Breast epithelium (tissue), 3 donors: ENCODE measurements at regions not wholly inside any gene's neighbourhood (a gene's known extent, or its start where the extent isn't known, plus 50 kb on each side); places are given as distances from the start of the nearest gene placed in this dataset.

ENCODE experiments used
- CTCF ChIP-seq, 3 donors: fragments of 450-650 bp; IDR thresholded peaks; one replicate each; pipeline ENCODE4 v1.5.1; 2016 to 2017; ENCODE audit warnings: antibody characterized with exemption in 3 of 3, mild to moderate bottlenecking in 3 of 3, moderate library complexity in 3 of 3
- POLR2A ChIP-seq: fragments of 450-650 bp; IDR thresholded peaks from one replicate; pipeline ENCODE4 v1.6.1; 2016; ENCODE audit warnings: antibody characterized with exemption, mild to moderate bottlenecking, moderate library complexity
- POLR2AphosphoS5 ChIP-seq, 3 donors: sonication (generic); formaldehyde crosslinking; IDR thresholded peaks; one replicate each; pipeline ENCODE4 v1.6.1; 2017; ENCODE audit warnings: antibody characterized with exemption in 3 of 3

DNA sequence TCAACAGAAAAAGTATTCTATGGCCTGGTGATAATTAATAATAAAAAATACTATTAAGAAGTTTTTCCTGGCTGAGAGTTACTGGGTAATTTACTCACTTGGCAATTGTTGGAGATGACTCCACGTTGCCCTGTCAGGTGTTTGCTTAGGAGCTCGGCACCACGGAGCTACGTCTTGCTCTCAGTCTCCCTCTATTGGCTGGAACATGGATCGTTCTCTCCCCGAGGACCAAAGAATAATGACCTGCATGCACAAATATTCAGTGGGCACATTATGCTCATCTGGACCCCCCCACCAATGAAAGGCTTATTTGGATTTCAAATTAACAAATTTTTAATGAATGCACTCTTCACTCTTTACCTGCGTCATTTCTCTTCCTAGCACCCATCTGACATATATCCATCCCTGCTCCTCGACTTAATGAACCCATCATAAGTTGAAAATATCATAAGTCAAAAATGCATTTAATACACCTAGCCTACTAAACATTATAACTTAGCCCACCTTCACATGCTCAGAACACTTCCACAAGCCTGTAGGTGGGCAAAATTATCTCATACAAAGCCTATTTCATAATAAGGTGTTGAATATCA, 71.0 kb upstream of the CD83 start:
- TF ChIP-seq POLR2A: no peak
- TF ChIP-seq CTCF (IDR thresholded peaks at IDR 0.05): peak in 2 of 3 donors; percentile 51 to 56
- TF ChIP-seq POLR2AphosphoS5 (IDR thresholded peaks at IDR 0.05): no peak
